DMS 273 treated with DMSO at 0.1 percent for 48 hours (cell line): ENCODE measurements at regions not wholly inside any gene's neighbourhood (a gene's known extent, or its start where the extent isn't known, plus 50 kb on each side); places are given as distances from the start of the nearest gene placed in this dataset.
"Not testable (repeated sequence)": the region's sequence is repeated elsewhere in the genome, so short reads cannot be mapped to it uniquely, and the experiment has no call there.

Experiments used
- DNase-seq: peaks from one replicate; lab custom pipeline; 2025; lab: John Stamatoyannopoulos, UW

- DNase-seq, result no peak
Measured at GRCh38 chr1:194431121-194431520, 1244.7 kb upstream of the B3GALT2 start.

DNA sequence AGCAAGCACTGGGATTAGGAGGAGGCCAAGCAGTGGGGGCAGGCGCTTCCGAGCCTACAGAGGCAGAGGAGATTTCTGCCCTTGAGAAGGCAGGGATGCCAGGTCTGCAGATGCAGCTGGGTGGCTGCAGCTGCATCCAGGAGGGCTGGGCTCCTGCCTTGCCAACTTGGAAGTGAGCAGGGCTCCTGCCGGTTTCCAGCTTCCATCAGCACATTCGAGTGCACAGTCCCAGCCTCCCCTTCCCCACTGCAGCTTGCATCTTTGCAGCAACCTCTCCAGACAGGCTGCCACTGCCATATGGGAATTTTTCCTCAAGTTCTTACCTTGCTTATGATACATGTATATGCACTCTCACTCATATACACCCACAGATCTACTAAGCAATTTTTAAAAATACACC, 1234.3 kb upstream of the B3GALT2 start:
- no peak for DNase-seq

DNA sequence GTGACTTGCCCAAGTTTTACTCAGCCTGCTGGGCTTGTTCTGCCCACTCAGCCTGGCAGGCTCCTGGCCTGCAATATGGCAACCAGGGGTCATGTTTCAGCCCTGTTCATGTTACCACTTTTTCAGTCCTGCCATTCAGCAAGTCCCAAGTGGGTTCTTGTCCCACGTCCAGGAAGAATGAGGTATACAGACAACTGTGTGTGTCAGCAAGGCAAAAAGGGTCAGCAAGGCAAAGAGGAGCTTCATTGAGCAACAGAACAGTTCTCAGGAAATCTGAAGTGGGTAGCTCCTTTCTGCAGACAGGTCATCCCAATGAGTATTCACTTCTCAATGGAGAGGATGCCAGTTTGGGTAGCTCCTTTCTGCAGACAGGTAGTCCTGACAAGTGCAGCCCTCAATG, 1233.3 kb upstream of the B3GALT2 start:
- DNase-seq, result no peak

DNA sequence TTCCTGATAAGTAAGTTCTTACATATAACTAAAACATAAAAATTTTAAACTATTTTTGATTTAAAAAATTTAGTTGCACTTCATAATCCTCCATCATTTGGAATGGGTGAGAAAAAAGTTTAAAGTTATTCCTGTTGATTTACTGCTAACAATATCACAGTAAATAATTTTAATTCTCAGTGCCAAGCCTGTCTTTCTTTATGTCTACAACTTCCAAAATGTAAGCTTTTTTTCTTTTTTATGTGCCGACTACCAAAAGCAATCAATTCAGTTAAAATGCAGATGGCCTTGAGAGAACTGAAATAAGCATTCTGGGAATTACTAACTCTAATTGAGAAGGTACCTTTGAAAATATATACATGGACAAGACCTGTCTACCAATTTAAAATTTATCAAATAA, 1224.3 kb upstream of the B3GALT2 start:
- no peak for DNase-seq

GRCh38 chr1:194407238-194407637, 1220.8 kb upstream of the B3GALT2 start:
- not testable (repeated sequence) for DNase-seq

DNA sequence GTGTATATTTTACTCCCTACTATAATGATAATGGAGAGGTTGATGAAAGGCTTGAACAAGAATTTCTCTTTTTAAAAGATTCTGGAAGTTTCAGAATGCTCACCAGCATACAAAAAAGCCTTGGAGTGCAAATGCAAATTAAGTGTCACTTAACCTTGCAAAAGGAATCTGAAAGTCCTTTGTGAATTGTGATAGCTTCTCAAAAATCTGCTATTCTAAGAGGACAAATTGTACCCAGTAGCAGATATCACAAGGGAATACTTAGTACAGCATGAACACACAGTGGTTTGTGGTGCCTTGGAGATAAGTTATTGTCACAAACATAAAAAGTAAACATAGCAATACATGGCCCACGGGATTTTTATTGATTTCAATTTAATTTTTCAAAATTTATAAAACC, 1208.3 kb upstream of the B3GALT2 start:
- no peak for DNase-seq

DNA sequence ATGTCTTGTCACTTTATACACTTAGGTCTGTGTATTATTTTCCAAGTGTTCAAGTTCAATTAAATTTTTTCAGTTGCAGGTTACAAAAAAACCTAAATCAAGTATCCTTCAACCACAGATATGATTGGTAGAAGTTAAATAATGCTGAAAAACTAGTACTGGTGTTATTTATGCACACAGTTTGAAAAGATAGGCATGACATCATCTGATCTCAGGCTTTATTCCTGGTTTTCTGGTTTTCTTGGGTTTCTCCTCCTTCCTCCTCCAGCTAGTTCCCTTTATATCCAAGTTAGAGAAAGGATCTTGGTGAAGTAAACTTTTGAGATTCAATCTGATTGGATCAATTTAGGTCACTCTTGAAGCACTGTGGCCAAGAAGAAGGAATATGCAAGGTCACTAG, 1201.1 kb upstream of the B3GALT2 start:
- DNase-seq, result no peak

DNA sequence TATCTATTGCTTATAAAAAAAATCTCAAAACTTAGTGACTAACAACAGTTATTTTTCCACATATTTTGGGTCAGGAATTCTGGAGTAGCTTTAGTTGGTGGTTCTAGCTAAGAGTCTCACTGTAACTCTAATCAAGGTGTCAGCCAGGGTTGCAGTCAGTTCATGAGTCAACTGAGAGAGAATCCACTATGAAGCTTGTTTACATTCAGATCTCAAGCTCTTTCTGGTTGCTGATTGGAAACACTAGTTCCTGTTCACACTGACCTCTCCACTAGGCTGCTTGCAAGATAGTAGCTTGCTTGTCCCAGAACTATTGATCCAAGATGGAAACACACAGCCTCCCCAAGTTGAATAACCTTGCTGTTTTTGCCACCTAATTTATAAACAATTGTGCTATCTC, 1192.1 kb upstream of the B3GALT2 start:
- no peak for DNase-seq

DNA sequence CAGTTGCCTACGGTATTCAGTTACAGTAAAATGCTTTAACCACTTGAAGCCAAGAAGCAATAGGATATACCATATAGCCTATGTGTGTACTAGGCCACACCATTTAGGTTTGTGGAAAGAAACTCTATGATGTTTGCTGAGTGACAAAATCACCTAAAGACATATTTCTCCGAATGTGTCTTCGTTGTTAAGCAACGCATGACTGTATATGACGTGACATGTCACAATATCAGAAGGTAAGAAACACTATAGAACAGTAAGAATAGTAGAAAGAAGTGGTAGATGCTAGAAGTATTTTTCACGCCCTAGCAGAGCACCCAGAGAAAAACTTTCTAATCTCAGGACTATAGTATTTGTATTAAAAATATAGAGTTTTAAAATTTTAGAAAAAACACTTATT, 1188.2 kb upstream of the B3GALT2 start:
- DNase-seq, result no peak

DNA sequence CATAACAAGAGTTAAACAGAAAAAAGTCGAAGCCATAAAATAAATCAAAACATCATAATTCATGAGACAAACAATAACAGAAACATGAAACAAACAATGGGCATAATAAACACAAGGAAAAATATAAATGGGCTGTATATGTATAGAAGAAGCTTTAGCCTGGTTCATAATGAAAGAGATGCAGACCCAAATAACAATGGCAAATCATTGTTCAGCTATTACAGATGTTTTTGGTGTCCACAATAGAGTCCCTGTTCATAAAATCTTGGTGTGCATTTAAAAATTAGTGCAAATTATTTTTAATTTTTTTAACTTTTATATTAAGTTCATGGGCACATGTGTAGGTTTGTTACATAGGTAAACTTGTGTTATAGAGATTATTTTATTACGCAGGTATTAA, 1185.9 kb upstream of the B3GALT2 start:
- DNase-seq, result no peak

- DNase-seq, result no peak
Measured at GRCh38 chr1:194369622-194370021, 1183.2 kb upstream of the B3GALT2 start.

- DNase-seq, result no peak
Measured at GRCh38 chr1:194369060-194369459, 1182.6 kb upstream of the B3GALT2 start.

GRCh38 chr1:194367121-194367520, 1180.7 kb upstream of the B3GALT2 start:
- DNase-seq, result no peak

DNA sequence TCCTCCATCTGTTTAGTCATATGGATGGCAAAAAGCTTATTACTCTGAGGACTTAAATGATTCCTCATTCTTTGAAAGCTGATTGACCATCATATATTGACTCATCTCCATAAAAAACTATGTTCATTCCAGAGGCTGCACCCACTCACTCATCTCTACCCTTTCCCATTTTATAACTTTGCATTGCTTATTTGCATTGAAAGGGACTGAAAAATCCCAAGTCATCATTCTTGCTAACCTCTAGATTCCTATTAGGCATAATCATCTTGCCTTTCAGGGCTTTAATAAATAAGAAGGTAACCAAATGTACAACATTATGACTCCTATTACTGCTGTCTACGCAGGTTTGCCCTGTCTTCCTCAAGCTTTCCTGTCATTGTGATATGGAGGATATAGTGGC, 1180.3 kb upstream of the B3GALT2 start:
- no peak for DNase-seq

GRCh38 chr1:194362327-194362726, 1175.9 kb upstream of the B3GALT2 start:
- no peak for DNase-seq

GRCh38 chr1:194361374-194362131, 1175.1 kb upstream of the B3GALT2 start:
- no peak for DNase-seq

GRCh38 chr1:194358208-194358581, 1171.8 kb upstream of the B3GALT2 start:
- DNase-seq, result no peak

DNA sequence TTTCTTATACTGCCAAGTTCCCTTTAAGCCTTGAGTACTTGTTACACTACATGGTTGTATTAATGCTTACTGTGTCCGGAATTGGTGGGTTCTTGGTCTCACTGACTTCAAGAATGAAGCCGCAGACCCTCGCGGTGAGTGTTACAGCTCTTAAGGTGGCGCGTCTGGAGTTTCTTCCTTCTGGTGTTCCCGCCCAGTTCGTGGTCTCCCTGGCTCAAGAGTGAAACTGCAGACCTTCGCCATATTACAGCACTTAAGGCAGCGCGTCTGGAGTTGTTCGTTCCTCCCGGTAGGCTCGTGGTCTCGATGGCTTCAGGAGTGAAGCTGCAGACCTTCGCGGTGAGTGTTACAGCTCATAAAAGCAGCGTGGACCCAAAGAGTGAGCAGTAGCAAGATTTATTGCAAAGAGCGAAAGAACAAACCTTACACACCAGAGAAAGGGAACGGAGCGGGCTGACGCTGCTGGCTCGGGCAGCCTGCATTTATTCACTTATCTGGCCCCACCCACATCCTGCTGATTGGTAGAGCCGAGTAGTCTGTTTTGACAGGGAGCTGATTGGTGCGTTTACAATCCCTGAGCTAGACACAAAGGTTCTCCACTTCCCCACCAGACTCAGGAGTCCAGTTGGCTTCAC, 1171.3 kb upstream of the B3GALT2 start:
- DNase-seq, result not testable (repeated sequence)

DNA sequence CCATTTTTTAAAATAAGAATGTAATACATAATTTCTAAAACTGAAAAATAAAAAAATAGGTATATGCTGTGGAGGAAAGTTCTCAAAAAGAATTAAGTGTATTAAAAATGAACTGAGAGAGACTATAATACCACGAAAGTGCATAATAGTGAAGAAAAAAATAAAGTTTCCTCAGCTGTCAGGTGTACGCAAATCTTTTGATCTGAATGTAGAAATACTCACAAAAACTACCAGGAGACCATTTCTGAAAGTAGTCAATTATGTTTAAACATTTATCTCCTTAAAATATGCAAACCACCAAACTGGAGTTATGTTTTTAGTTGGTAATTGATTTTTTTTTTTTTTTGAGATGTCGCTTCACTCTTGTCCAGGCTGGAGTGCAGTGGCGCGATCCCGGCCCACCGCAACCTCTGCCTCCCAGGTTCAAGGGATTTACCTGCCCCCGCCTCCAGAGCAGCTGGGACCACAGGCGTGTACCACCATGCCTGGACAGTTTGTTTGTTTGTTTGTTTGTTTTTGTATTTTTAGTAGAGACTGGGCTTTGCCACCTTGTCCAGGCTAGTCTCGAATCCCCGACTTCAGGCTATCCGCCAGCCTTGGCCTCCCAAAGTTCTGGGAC, 1169.2 kb upstream of the B3GALT2 start:
- DNase-seq, result no peak

DNA sequence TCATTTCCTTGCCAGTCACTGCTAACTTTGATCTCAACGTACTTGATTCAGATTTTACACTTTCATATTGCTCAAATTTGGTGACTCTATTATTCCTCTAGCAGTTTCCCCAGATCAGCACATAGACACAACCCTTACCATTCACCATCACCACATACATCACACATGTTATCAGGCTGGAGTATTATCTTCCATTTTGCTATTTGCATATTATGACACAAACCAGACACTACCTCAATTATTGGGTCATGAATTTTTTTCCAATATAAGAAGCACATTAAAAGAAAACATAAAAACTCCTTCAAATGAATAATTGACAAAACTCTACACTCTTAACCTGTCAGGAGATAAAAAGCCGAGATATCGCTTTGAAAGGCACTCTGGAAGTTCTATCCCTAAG, 1166.7 kb upstream of the B3GALT2 start:
- DNase-seq, result no peak

DNA sequence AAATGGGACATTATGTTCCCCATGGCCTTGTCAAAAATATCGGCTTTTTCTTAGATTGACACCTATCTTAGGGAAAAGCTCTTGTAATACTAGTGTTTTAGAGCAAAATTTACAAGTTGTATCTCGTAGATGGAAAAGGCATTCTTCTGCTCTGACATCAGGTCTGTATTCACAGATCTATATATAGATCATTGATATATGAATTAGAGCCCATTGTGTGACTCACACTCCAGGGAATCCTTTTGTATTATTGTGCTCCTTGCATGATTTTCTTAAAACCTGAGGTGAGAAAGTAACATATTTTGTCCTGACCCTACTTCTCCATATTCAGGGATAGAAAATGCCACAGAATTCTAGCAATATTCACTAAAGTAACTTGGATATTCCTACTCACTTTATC, 1160.8 kb upstream of the B3GALT2 start:
- DNase-seq, result no peak

DNA sequence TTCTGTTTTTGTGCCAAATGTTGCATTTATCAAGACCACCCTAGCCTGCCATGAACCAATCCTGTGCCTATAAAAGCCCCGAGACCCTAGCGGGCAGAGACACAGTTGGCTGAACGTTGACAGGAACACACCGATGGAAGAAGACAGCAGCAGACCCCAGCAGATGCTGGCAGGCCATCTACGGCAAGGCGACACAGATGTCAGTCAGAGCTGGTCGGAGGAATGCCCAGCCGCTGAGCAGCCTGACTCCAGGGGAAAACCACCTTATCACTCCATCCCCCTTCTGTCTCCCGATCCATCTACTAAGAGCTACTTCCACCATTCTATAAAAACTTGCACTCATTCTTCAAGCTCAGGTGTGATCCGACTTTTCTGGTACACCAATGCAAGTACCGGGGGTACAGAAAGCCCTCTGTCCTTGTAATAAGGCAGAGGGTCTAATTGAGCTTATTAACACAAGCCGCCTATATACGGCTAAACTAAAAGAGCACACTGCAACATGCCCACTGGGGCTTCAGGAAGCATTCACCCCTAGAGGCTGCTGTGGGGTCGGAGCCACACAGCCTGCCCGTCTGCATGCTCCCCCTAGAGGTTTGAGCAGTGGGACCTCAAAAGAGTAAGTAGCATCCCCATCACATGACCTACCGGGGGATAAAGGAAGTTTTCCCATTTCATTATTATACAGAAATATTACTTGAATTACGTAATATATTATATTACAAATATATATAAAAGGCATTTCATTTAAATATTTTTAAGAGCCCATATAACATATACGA, 1156.3 kb upstream of the B3GALT2 start:
- DNase-seq, result no peak

DNA sequence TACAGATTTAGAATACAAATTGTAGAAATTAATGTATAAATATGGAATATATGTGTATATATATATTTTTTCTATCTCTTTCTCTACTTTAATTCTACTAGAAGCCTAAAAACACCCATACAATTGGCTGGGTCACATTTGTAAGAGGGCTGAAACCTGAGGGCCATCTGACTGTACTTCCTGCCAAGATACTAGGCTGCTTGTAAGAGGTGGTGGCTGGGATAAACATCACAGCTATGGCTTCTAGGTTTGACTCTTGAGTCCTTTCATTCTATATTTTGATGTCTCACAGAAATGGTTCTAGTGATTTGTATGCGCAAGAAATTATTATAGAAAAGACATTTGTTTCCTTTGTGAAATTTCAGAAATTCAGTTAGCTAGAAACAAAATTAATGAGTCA, 1155.2 kb upstream of the B3GALT2 start:
- peak; percentile 70 for DNase-seq
